ENCODE measurements at regions not wholly inside any gene's neighbourhood (a gene's known extent, or its start where the extent isn't known, plus 50 kb on each side); places are given as distances from the start of the nearest gene placed in this dataset.

DNA sequence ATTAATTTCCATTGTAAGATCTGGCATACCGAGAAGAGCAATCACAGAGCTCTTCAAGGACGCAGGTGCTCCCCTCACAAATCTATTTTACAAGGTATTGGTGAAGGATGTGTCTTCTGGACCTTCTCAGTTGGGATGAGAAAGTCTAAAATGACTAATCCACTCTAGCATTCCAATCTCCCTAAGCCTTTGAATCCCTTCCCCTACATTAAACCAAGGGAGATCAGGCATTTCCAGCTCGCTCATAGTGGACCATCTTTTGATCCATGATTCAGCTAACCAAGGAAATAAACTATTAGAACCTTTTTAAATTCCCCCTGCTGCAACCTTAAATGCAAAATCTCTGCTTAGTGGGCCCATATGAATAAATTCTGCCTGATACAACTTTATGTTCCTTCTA is 95.9 kb upstream of the FBN2 start:
- ChIA-PET POLR2A (no interaction called here), CTCF (no interaction called here)
- no peaks in the 10 kb centered on the region for H3K27me3 Mint-ChIP-seq (ENCODE audit: insufficient read depth, unreplicated experiment)
- DNase-seq, result no peak
- Histone ChIP-seq H3K36me3 (ENCODE audit: control insufficient read depth, insufficient read depth, low read length) (no peaks in the 10 kb centered on the region), H3K4me1 (no peaks in the 10 kb centered on the region), H3K27me3 (replicated peaks; ENCODE audit: control insufficient read depth, insufficient read depth, low read length) (no peaks in the 10 kb centered on the region), H3K9me3 (no peaks in the 10 kb centered on the region), H3K4me3 (ENCODE audit: low read depth, low read length) (no peak overlapping the region)
- TF ChIP-seq, protein P1, sequence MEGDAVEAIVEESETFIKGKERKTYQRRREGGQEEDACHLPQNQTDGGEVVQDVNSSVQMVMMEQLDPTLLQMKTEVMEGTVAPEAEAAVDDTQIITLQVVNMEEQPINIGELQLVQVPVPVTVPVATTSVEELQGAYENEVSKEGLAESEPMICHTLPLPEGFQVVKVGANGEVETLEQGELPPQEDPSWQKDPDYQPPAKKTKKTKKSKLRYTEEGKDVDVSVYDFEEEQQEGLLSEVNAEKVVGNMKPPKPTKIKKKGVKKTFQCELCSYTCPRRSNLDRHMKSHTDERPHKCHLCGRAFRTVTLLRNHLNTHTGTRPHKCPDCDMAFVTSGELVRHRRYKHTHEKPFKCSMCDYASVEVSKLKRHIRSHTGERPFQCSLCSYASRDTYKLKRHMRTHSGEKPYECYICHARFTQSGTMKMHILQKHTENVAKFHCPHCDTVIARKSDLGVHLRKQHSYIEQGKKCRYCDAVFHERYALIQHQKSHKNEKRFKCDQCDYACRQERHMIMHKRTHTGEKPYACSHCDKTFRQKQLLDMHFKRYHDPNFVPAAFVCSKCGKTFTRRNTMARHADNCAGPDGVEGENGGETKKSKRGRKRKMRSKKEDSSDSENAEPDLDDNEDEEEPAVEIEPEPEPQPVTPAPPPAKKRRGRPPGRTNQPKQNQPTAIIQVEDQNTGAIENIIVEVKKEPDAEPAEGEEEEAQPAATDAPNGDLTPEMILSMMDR (IDR thresholded peaks at IDR 0.05; ENCODE audit: insufficient read depth in 1 of 2, low read depth in 1 of 2, low read length in 1 of 2, severe bottlenecking in 1 of 2, unreplicated experiment in 1 of 2), result no peak
- no peak overlapping the region for H3K4me3 Mint-ChIP-seq (ENCODE audit: unreplicated experiment)
- H3K4me1 Mint-ChIP-seq (ENCODE audit: low read depth, unreplicated experiment), result no peaks in the 10 kb centered on the region
- no peaks in the 10 kb centered on the region for H3K9me3 Mint-ChIP-seq (ENCODE audit: unreplicated experiment)
- intact Hi-C loops (cut with micrococcal nuclease; ENCODE audit: unreplicated experiment), result no loop called here
- no peaks in the 10 kb centered on the region for H3K36me3 Mint-ChIP-seq (ENCODE audit: insufficient read depth, unreplicated experiment)
- H3K27ac Mint-ChIP-seq (ENCODE audit: unreplicated experiment), result no peak overlapping the region
- no TSS peak for BruUV-seq (replicated peaks)

DNA sequence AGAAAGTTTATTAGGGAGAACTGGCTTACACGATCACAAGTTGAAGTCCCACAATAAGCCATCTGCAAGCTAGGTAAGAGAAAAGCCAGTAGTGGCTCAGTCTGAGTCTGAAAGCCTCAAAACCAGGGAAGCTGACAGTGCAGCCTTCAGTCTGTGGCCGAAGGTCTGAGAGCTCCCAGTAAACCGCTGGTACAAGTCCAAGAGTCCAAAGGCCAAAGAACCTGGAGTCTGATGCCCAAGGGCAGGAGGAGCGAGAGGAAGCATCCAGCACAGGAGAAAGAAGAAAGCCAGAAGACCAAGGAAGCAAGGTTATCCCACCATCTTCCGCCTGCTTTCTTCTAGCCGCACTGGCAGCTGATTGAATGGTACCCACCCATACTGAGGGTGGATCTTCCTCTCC is 97.3 kb upstream of the FBN2 start:
- no peak for DNase-seq
- Mint-ChIP-seq H3K9me3 (ENCODE audit: unreplicated experiment) (no peaks in the 10 kb centered on the region), H3K4me3 (ENCODE audit: unreplicated experiment) (no peak overlapping the region), H3K27me3 (ENCODE audit: insufficient read depth, unreplicated experiment) (no peaks in the 10 kb centered on the region), H3K36me3 (ENCODE audit: insufficient read depth, unreplicated experiment) (no peaks in the 10 kb centered on the region), H3K4me1 (ENCODE audit: low read depth, unreplicated experiment) (no peaks in the 10 kb centered on the region), H3K27ac (ENCODE audit: unreplicated experiment) (no peak overlapping the region)
- intact Hi-C loops (cut with micrococcal nuclease; ENCODE audit: unreplicated experiment), result no loop called here
- no peak overlapping the region for H3K4me3 ChIP-seq (ENCODE audit: low read depth, low read length)
- H3K4me1 ChIP-seq, result no peaks in the 10 kb centered on the region
- POLR2A ChIA-PET, result no interaction called here
- CTCF ChIA-PET, result no interaction called here
- H3K9me3 ChIP-seq, result no peaks in the 10 kb centered on the region
- no peaks in the 10 kb centered on the region for H3K27me3 ChIP-seq (replicated peaks; ENCODE audit: control insufficient read depth, insufficient read depth, low read length)
- TF ChIP-seq, protein P1 (IDR thresholded peaks at IDR 0.05; ENCODE audit: insufficient read depth in 1 of 2, low read depth in 1 of 2, low read length in 1 of 2, severe bottlenecking in 1 of 2, unreplicated experiment in 1 of 2), result no peak
- BruUV-seq (replicated peaks), result no TSS peak
- H3K36me3 ChIP-seq (ENCODE audit: control insufficient read depth, insufficient read depth, low read length), result no peaks in the 10 kb centered on the region

DNA sequence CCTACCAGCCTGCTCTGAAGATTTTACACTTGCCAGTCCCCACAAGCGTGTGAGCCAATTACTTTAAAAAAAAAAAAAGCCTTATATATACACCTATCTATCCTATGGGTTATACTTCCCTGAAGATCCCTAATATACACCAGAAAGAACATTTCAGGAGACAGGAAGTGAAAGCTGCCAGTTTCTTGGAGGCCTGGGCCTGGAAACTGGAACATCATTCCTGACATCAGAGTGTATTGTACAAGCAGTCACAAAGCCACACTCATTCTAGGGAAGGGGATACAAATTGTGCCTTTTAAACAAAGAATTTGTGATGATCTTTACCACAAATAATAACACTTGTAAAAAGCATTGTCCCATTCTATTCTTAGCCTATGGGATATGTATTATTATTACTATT is 98.3 kb upstream of the FBN2 start:
- Mint-ChIP-seq H3K4me3 (ENCODE audit: unreplicated experiment) (no peak overlapping the region), H3K27ac (ENCODE audit: unreplicated experiment) (no peak overlapping the region), H3K36me3 (ENCODE audit: insufficient read depth, unreplicated experiment) (no peaks in the 10 kb centered on the region), H3K9me3 (ENCODE audit: unreplicated experiment) (no peaks in the 10 kb centered on the region), H3K27me3 (ENCODE audit: insufficient read depth, unreplicated experiment) (no peaks in the 10 kb centered on the region), H3K4me1 (ENCODE audit: low read depth, unreplicated experiment) (no peaks in the 10 kb centered on the region)
- Histone ChIP-seq H3K4me3 (ENCODE audit: low read depth, low read length) (no peak overlapping the region), H3K27me3 (replicated peaks; ENCODE audit: control insufficient read depth, insufficient read depth, low read length) (no peaks in the 10 kb centered on the region), H3K9me3 (no peaks in the 10 kb centered on the region), H3K4me1 (no peaks in the 10 kb centered on the region), H3K36me3 (ENCODE audit: control insufficient read depth, insufficient read depth, low read length) (no peaks in the 10 kb centered on the region)
- TF ChIP-seq, protein P1 (IDR thresholded peaks at IDR 0.05; ENCODE audit: insufficient read depth in 1 of 2, low read depth in 1 of 2, low read length in 1 of 2, severe bottlenecking in 1 of 2, unreplicated experiment in 1 of 2), result no peak
- CTCF ChIA-PET, result interaction anchor here (0.7 kb wide), 1 partner anchor 458 kb away, joined by 4 read pairs; the partner anchor contains the start of gene ISOC1
- intact Hi-C loops (cut with micrococcal nuclease; ENCODE audit: unreplicated experiment), result no loop called here
- POLR2A ChIA-PET, result no interaction called here
- no TSS peak for BruUV-seq (replicated peaks)
- no peak for DNase-seq
